T-helper 17 cell (primary cell): ENCODE measurements at regions not wholly inside any gene's neighbourhood (a gene's known extent, or its start where the extent isn't known, plus 50 kb on each side); places are given as distances from the start of the nearest gene placed in this dataset.

ENCODE experiments used
- ATAC-seq: fragments of 150-1000 bp; cut with Tn5 transposase; 2 replicates; pipeline ENCODE4 v1.10.0; 2021; ENCODE audit warnings: mild to moderate bottlenecking, moderate library complexity
- DNase-seq, 3 donors: peaks; one replicate each; pipeline versions ENCODE4 v3.0.0 to v3.0.0-alpha.2; 2020 to 2021
- H3K9me3 ChIP-seq: one replicate; pipeline ENCODE4 v1.7.0; 2013; ENCODE audit warnings: low read length, mild to moderate bottlenecking; ENCODE audit not compliant: control insufficient read depth, poor library complexity, severe bottlenecking
- H3K27ac Mint-ChIP-seq: one replicate; pipeline ENCODE4 v1.8.0; 2022; ENCODE audit warnings: mild to moderate bottlenecking, moderate library complexity, mixed read lengths
- H3K27me3 Mint-ChIP-seq: one replicate; pipeline ENCODE4 v1.8.0; 2022; ENCODE audit warnings: mixed read lengths
- H3K36me3 Mint-ChIP-seq: one replicate; pipeline ENCODE4 v1.8.0; 2022; ENCODE audit warnings: low read depth, mixed read lengths
- H3K4me1 Mint-ChIP-seq: one replicate; pipeline ENCODE4 v1.8.0; 2022; ENCODE audit warnings: mild to moderate bottlenecking, mixed read lengths
- H3K4me3 Mint-ChIP-seq: one replicate; pipeline ENCODE4 v1.8.0; 2022; ENCODE audit warnings: mild to moderate bottlenecking, moderate library complexity, mixed read lengths

GRCh38 chr16:48487287-48487686, 102.1 kb upstream of the SIAH1 start:
- DNase-seq (no peak), ATAC-seq (no peak)
- H3K36me3 Mint-ChIP-seq, result peaks cover 2% of the 10 kb centered on the region
- peaks cover 2% of the 10 kb centered on the region for H3K9me3 ChIP-seq
- no peak overlapping the region for H3K27ac Mint-ChIP-seq
- H3K4me3 Mint-ChIP-seq, result no peak overlapping the region
- H3K27me3 Mint-ChIP-seq, result peaks cover 32% of the 10 kb centered on the region
- H3K4me1 Mint-ChIP-seq, result no peaks in the 10 kb centered on the region

GRCh38 chr16:48481772-48482171, 96.6 kb upstream of the SIAH1 start:
- peaks cover 7% of the 10 kb centered on the region for H3K36me3 Mint-ChIP-seq
- H3K4me1 Mint-ChIP-seq, result no peaks in the 10 kb centered on the region
- H3K9me3 ChIP-seq, result no peaks in the 10 kb centered on the region
- no peak overlapping the region for H3K27ac Mint-ChIP-seq
- H3K27me3 Mint-ChIP-seq, result peaks cover 52% of the 10 kb centered on the region
- no peak for DNase-seq
- ATAC-seq, result no peak
- no peak overlapping the region for H3K4me3 Mint-ChIP-seq

- no peaks in the 10 kb centered on the region for H3K4me1 Mint-ChIP-seq
- H3K4me3 Mint-ChIP-seq, result no peak overlapping the region
- H3K9me3 ChIP-seq, result no peaks in the 10 kb centered on the region
- ATAC-seq (no peak), DNase-seq (no peak)
- H3K27ac Mint-ChIP-seq, result no peak overlapping the region
- H3K36me3 Mint-ChIP-seq, result peaks cover 7% of the 10 kb centered on the region
- peaks cover 46% of the 10 kb centered on the region for H3K27me3 Mint-ChIP-seq
These were observed 96.0 kb upstream of the SIAH1 start for GRCh38 chr16:48481211-48481610.

GRCh38 chr16:48479955-48480354, 94.7 kb upstream of the SIAH1 start:
- H3K27me3 Mint-ChIP-seq, result peaks cover 43% of the 10 kb centered on the region
- H3K4me3 Mint-ChIP-seq, result no peak overlapping the region
- H3K27ac Mint-ChIP-seq, result no peak overlapping the region
- peaks cover 7% of the 10 kb centered on the region for H3K36me3 Mint-ChIP-seq
- DNase-seq, result no peak
- H3K4me1 Mint-ChIP-seq, result no peaks in the 10 kb centered on the region
- H3K9me3 ChIP-seq, result no peaks in the 10 kb centered on the region
- no peak for ATAC-seq

GRCh38 chr16:48479329-48479728, 94.1 kb upstream of the SIAH1 start:
- Mint-ChIP-seq H3K27me3 (peaks cover 38% of the 10 kb centered on the region), H3K4me1 (no peaks in the 10 kb centered on the region), H3K27ac (no peak overlapping the region), H3K36me3 (peaks cover 7% of the 10 kb centered on the region), H3K4me3 (no peak overlapping the region)
- no peak for ATAC-seq
- H3K9me3 ChIP-seq, result no peaks in the 10 kb centered on the region
- no peak for DNase-seq

- no peaks in the 10 kb centered on the region for H3K9me3 ChIP-seq
- Mint-ChIP-seq H3K27me3 (peaks cover 33% of the 10 kb centered on the region), H3K4me3 (no peak overlapping the region), H3K27ac (no peak overlapping the region), H3K4me1 (peaks cover 2% of the 10 kb centered on the region), H3K36me3 (peaks cover 5% of the 10 kb centered on the region)
- ATAC-seq, result no peak
- no peak for DNase-seq
These were observed 93.2 kb upstream of the SIAH1 start for GRCh38 chr16:48478393-48478792.

GRCh38 chr16:48471435-48471834, 86.2 kb upstream of the SIAH1 start:
- peaks cover 4% of the 10 kb centered on the region for H3K4me1 Mint-ChIP-seq
- no peaks in the 10 kb centered on the region for H3K36me3 Mint-ChIP-seq
- H3K4me3 Mint-ChIP-seq, result no peak overlapping the region

GRCh38 chr16:48462106-48462740, 77.0 kb upstream of the SIAH1 start:
- Mint-ChIP-seq H3K36me3 (no peaks in the 10 kb centered on the region), H3K4me3 (no peak overlapping the region), H3K4me1 (peaks cover 2% of the 10 kb centered on the region), H3K27ac (no peak overlapping the region), H3K27me3 (no peaks in the 10 kb centered on the region)
- DNase-seq (no peak), ATAC-seq (no peak)
- H3K9me3 ChIP-seq, result no peaks in the 10 kb centered on the region

More at GRCh38 chr16:48471435-48471834, 86.2 kb upstream of the SIAH1 start:
- H3K27ac Mint-ChIP-seq, result no peak overlapping the region
- ATAC-seq, result no peak
- H3K27me3 Mint-ChIP-seq, result peaks cover 11% of the 10 kb centered on the region
- DNase-seq, result no peak
- H3K9me3 ChIP-seq, result no peaks in the 10 kb centered on the region

GRCh38 chr16:48459167-48459566, 74.0 kb upstream of the SIAH1 start:
- H3K9me3 ChIP-seq, result no peaks in the 10 kb centered on the region
- no peak for DNase-seq
- Mint-ChIP-seq H3K27me3 (no peaks in the 10 kb centered on the region), H3K4me1 (peaks cover 4% of the 10 kb centered on the region), H3K4me3 (no peak overlapping the region), H3K27ac (no peak overlapping the region), H3K36me3 (no peaks in the 10 kb centered on the region)
- no peak for ATAC-seq

- H3K36me3 Mint-ChIP-seq, result no peaks in the 10 kb centered on the region
- ATAC-seq, result no peak
These were observed 68.8 kb upstream of the SIAH1 start for GRCh38 chr16:48454051-48454450.

GRCh38 chr16:48452991-48453760, 68.0 kb upstream of the SIAH1 start:
- ATAC-seq, result no peak
- peaks cover 2% of the 10 kb centered on the region for H3K4me1 Mint-ChIP-seq
- no peak overlapping the region for H3K4me3 Mint-ChIP-seq
- no peak for DNase-seq
- H3K36me3 Mint-ChIP-seq, result no peaks in the 10 kb centered on the region
- H3K9me3 ChIP-seq, result no peaks in the 10 kb centered on the region
- no peak overlapping the region for H3K27ac Mint-ChIP-seq
- H3K27me3 Mint-ChIP-seq, result no peaks in the 10 kb centered on the region

More at GRCh38 chr16:48454051-48454450, 68.8 kb upstream of the SIAH1 start:
- Mint-ChIP-seq H3K27ac (no peak overlapping the region), H3K27me3 (no peaks in the 10 kb centered on the region), H3K4me3 (no peak overlapping the region), H3K4me1 (peaks cover 2% of the 10 kb centered on the region)
- DNase-seq, result no peak
- H3K9me3 ChIP-seq, result no peaks in the 10 kb centered on the region

- Mint-ChIP-seq H3K4me3 (no peak overlapping the region), H3K4me1 (no peaks in the 10 kb centered on the region), H3K27me3 (no peaks in the 10 kb centered on the region), H3K36me3 (no peaks in the 10 kb centered on the region), H3K27ac (no peak overlapping the region)
- no peaks in the 10 kb centered on the region for H3K9me3 ChIP-seq
- DNase-seq (no peak), ATAC-seq (no peak)
These were observed 66.1 kb upstream of the SIAH1 start for GRCh38 chr16:48451323-48451722.

GRCh38 chr16:48450367-48450766, 65.2 kb upstream of the SIAH1 start:
- Mint-ChIP-seq H3K27ac (no peak overlapping the region), H3K4me3 (no peak overlapping the region), H3K4me1 (no peaks in the 10 kb centered on the region), H3K36me3 (no peaks in the 10 kb centered on the region), H3K27me3 (no peaks in the 10 kb centered on the region)
- ATAC-seq, result no peak
- no peaks in the 10 kb centered on the region for H3K9me3 ChIP-seq
- DNase-seq, result no peak
